Heart left ventricle (tissue), 13 donors: ENCODE measurements at regions not wholly inside any gene's neighbourhood (a gene's known extent, or its start where the extent isn't known, plus 50 kb on each side); places are given as distances from the start of the nearest gene placed in this dataset.

ENCODE experiments used
- CTCF ChIP-seq, 12 donors: fragments of 200-600 bp; sonication (generic) in 4 of 12; IDR thresholded peaks; one replicate each; pipeline versions ENCODE4 v1.5.0 to v1.8.0; 2018 to 2022; ENCODE audit warnings: antibody characterized with exemption in 12 of 12, mild to moderate bottlenecking in 5 of 12
- POLR2A ChIP-seq, 2 donors: fragments of 450-650 bp; IDR thresholded peaks; one replicate each; pipeline ENCODE4 v1.6.1; 2017; ENCODE audit warnings: antibody characterized with exemption in 2 of 2, mild to moderate bottlenecking in 2 of 2, moderate library complexity in 2 of 2
- donor health status: ischemic (EF 13 %, LVEDD 7.1; RV severe dilation, severe dysfunction).
- donor health status: DM: no; HTN: yes; CAD: no.
- donor health status: DM: no; HTN: no; CAD: no.
- donor health status: ischemic (EF 25% LVEDD 6.9; RV normal size, moderate dysfunction).
- donor health status: ischemic (EF 25% LVEDD 5.7; RV mildly dilated, moderate dysfunction).
- donor health status: ischemic (EF 35%, LVEDD 5.7; RV mildly dilated, moderate dysfunction).
- donor health status: nonischemic (EF 11% LVEDD 7.7; RV severe dilation, severe dysfunction).
- donor health status: DM: yes; HTN: yes; CAD: no.
- donor health status: PGD.
- donor health status: ischemic (EF 29% LVEDD 5.4; RV normal size, mild dysfunction).
- donor health status: nonischemic (EF 23%, LVEDD 6.1; RV moderate dilation, normal function).

GRCh38 chr5:100464418-100464817, 70.8 kb upstream of the FAM174A start:
- TF ChIP-seq CTCF (IDR thresholded peaks at IDR 0.05) (no peak), POLR2A (IDR thresholded peaks at IDR 0.05) (no peak)
